BLaER1 treated with 17β-estradiol and CSF1 and Interleukin-3, amounts not matched to agents 10 nM and 100 nM (cell line): ENCODE measurements at regions not wholly inside any gene's neighbourhood (a gene's known extent, or its start where the extent isn't known, plus 50 kb on each side); places are given as distances from the start of the nearest gene placed in this dataset.

Experiments
- H3K27ac ChIP-seq, 11 experiments: shearing (Covaris generic); formaldehyde crosslinking; 2 replicates each; pipeline ENCODE4 v1.8.1; 2022
- H3K27me3 ChIP-seq, 11 experiments: shearing (Covaris generic); formaldehyde crosslinking; 2 replicates each; pipeline ENCODE4 v1.8.1; 2022
- H3K36me3 ChIP-seq, 11 experiments: shearing (Covaris generic); formaldehyde crosslinking; 2 replicates each; pipeline ENCODE4 v1.8.1; 2022
- H3K4me1 ChIP-seq, 10 experiments: shearing (Covaris generic); formaldehyde crosslinking; 2 replicates each; pipeline ENCODE4 v1.8.1; 2022
- H3K4me2 ChIP-seq, 11 experiments: shearing (Covaris generic); formaldehyde crosslinking; 2 replicates each; pipeline ENCODE4 v1.8.1; 2022
- H3K4me3 ChIP-seq, 10 experiments: shearing (Covaris generic); formaldehyde crosslinking; 2 replicates each; pipeline ENCODE4 v1.8.1; 2022
- H3K9ac ChIP-seq, 11 experiments: shearing (Covaris generic); formaldehyde crosslinking; 2 replicates each; pipeline ENCODE4 v1.8.1; 2022
- H3K9me3 ChIP-seq, 11 experiments: shearing (Covaris generic); formaldehyde crosslinking; replicated peaks in 1 of 11; 2 replicates each; pipeline ENCODE4 v1.8.1; 2022
- H4K20me1 ChIP-seq, 11 experiments: shearing (Covaris generic); formaldehyde crosslinking; 2 replicates each; pipeline ENCODE4 v1.8.1; 2022
- Cebpa-rat ChIP-seq, 11 experiments: shearing (Covaris generic); IDR thresholded peaks; 2 replicates each; pipeline ENCODE4 v1.8.1; 2022

GRCh38 chr20:22679197-22679596 is 94.8 kb upstream of the FOXA2 start:
- no peak for TF ChIP-seq Cebpa-rat (IDR thresholded peaks at IDR 0.05)
- no peak overlapping the region for H3K4me2 ChIP-seq
- no peak overlapping the region for H3K9ac ChIP-seq
- H3K4me3 ChIP-seq = no peak overlapping the region
- peaks cover 13 to 23% (median 17%) of the 10 kb centered on the region in 11 experiments for H3K9me3 ChIP-seq
- peaks cover 45 to 60% (median 56%) of the 10 kb centered on the region in 10 experiments for H3K4me1 ChIP-seq
- H3K36me3 ChIP-seq = peaks cover 15 to 37% (median 31%) of the 10 kb centered on the region in 11 experiments
- H3K27me3 ChIP-seq = no peaks in the 10 kb centered on the region
- H3K27ac ChIP-seq = no peak overlapping the region
- peaks cover 0 to 7% (median 0%) of the 10 kb centered on the region in 11 experiments; a peak in 2 of 22 replicates for H4K20me1 ChIP-seq

- peaks cover 13 to 23% (median 17%) of the 10 kb centered on the region in 11 experiments for H3K9me3 ChIP-seq
- H3K36me3 ChIP-seq = peaks cover 15 to 37% (median 31%) of the 10 kb centered on the region in 11 experiments
- H3K4me3 ChIP-seq = no peak overlapping the region
- H3K9ac ChIP-seq = no peak overlapping the region
- no peaks in the 10 kb centered on the region for H3K27me3 ChIP-seq
- H4K20me1 ChIP-seq = peaks cover 0 to 7% (median 0%) of the 10 kb centered on the region in 11 experiments; a peak in 2 of 22 replicates
- no peak for TF ChIP-seq Cebpa-rat (IDR thresholded peaks at IDR 0.05)
- no peak overlapping the region for H3K4me2 ChIP-seq
- no peak overlapping the region for H3K27ac ChIP-seq
- H3K4me1 ChIP-seq = peaks cover 54 to 67% (median 63%) of the 10 kb centered on the region in 10 experiments
Observed at GRCh38 chr20:22680031-22680740, 95.8 kb upstream of the FOXA2 start.

GRCh38 chr20:22681591-22682248 is 97.3 kb upstream of the FOXA2 start:
- H3K4me3 ChIP-seq = no peak overlapping the region
- H3K27ac ChIP-seq = peak overlapping the region in 1 of 11 experiments; percentile 99; a peak in 2 of 22 replicates
- peaks cover 0 to 7% (median 0%) of the 10 kb centered on the region in 11 experiments; a peak in 2 of 22 replicates for H4K20me1 ChIP-seq
- H3K27me3 ChIP-seq = no peaks in the 10 kb centered on the region
- peaks cover 13 to 23% (median 17%) of the 10 kb centered on the region in 11 experiments for H3K9me3 ChIP-seq
- no peak for TF ChIP-seq Cebpa-rat (IDR thresholded peaks at IDR 0.05)
- no peak overlapping the region for H3K9ac ChIP-seq
- peaks cover 57 to 66% (median 62%) of the 10 kb centered on the region in 10 experiments for H3K4me1 ChIP-seq
- H3K36me3 ChIP-seq = peaks cover 15 to 37% (median 31%) of the 10 kb centered on the region in 11 experiments
- peak overlapping the region; percentile 29 to 97 (median 90); a peak in 21 of 22 replicates for H3K4me2 ChIP-seq

- H3K9me3 ChIP-seq = peaks cover 13 to 23% (median 17%) of the 10 kb centered on the region in 11 experiments
- H3K4me1 ChIP-seq = peaks cover 55 to 63% (median 57%) of the 10 kb centered on the region in 10 experiments
- H3K4me3 ChIP-seq = no peak overlapping the region
- H3K4me2 ChIP-seq = peak overlapping the region; percentile 10 to 97 (median 90); a peak in 20 of 22 replicates
- H3K27ac ChIP-seq = peak overlapping the region in 4 of 11 experiments; percentile 97 to 100 (median 99); a peak in 6 of 22 replicates
- H3K36me3 ChIP-seq = peaks cover 15 to 34% (median 30%) of the 10 kb centered on the region in 11 experiments
- peak overlapping the region in 2 of 11 experiments; percentile 13 to 92; a peak in 2 of 22 replicates for H3K9ac ChIP-seq
- TF ChIP-seq Cebpa-rat (IDR thresholded peaks at IDR 0.05) = no peak
- H4K20me1 ChIP-seq = peaks cover 0 to 7% (median 0%) of the 10 kb centered on the region in 11 experiments; a peak in 2 of 22 replicates
- no peaks in the 10 kb centered on the region for H3K27me3 ChIP-seq
Observed at GRCh38 chr20:22682381-22682780, 98.0 kb upstream of the FOXA2 start.

- Histone ChIP-seq H4K20me1 (peaks cover 0 to 7% (median 0%) of the 10 kb centered on the region in 11 experiments; a peak in 1 of 22 replicates), H3K9ac (peak overlapping the region; percentile 62 to 97 (median 86); a peak in 21 of 22 replicates), H3K4me2 (peak overlapping the region; percentile 72 to 97 (median 90)), H3K27ac (peak overlapping the region; percentile 8 to 100 (median 93); a peak in 21 of 22 replicates), H3K27me3 (no peaks in the 10 kb centered on the region), H3K9me3 (peaks cover 3 to 12% (median 7%) of the 10 kb centered on the region in 11 experiments; a peak in 21 of 22 replicates), H3K4me1 (peaks cover 64 to 81% (median 72%) of the 10 kb centered on the region in 10 experiments), H3K4me3 (peak overlapping the region; percentile 9 to 70 (median 62); a peak in 18 of 20 replicates), H3K36me3 (peaks cover 2 to 15% (median 13%) of the 10 kb centered on the region in 11 experiments; a peak in 21 of 22 replicates)
- TF ChIP-seq Cebpa-rat (IDR thresholded peaks at IDR 0.05) = no peak
Observed at GRCh38 chr20:22684072-22684762, 99.8 kb upstream of the FOXA2 start.

- Histone ChIP-seq H3K4me2 (peak overlapping the region; percentile 72 to 97 (median 90)), H3K4me1 (peaks cover 71 to 88% (median 78%) of the 10 kb centered on the region in 10 experiments), H4K20me1 (peaks cover 0 to 7% (median 0%) of the 10 kb centered on the region in 11 experiments; a peak in 1 of 22 replicates), H3K36me3 (peaks cover 0 to 8% (median 6%) of the 10 kb centered on the region in 11 experiments; a peak in 14 of 22 replicates), H3K9ac (peak overlapping the region; percentile 62 to 97 (median 86); a peak in 21 of 22 replicates), H3K27ac (peak overlapping the region in 10 of 11 experiments; percentile 68 to 100 (median 94); a peak in 21 of 22 replicates), H3K4me3 (peak overlapping the region; percentile 9 to 70 (median 62); a peak in 18 of 20 replicates), H3K9me3 (peaks cover 0 to 6% (median under 1%) of the 10 kb centered on the region in 11 experiments; a peak in 4 of 22 replicates), H3K27me3 (no peaks in the 10 kb centered on the region)
- TF ChIP-seq Cebpa-rat (IDR thresholded peaks at IDR 0.05) = peak in 1 of 11 experiments; percentile 52; a peak in 1 of 22 replicates
Observed at GRCh38 chr20:22684763-22685443, 100.5 kb upstream of the FOXA2 start.

GRCh38 chr20:22686097-22686496 is 101.7 kb upstream of the FOXA2 start:
- Histone ChIP-seq H3K4me2 (peak overlapping the region; percentile 49 to 97 (median 90); a peak in 21 of 22 replicates), H3K9ac (0 out of 22 replicates have a peak overlapping the region, but pooled peaks of 1 of the 11 experiments have one; percentile 97), H4K20me1 (peaks cover 0 to 7% (median 0%) of the 10 kb centered on the region in 11 experiments; a peak in 1 of 22 replicates), H3K27ac (peak overlapping the region in 9 of 11 experiments; percentile 21 to 100 (median 96); a peak in 17 of 22 replicates), H3K27me3 (no peaks in the 10 kb centered on the region), H3K4me1 (peaks cover 69 to 94% (median 83%) of the 10 kb centered on the region in 10 experiments), H3K36me3 (no peaks in the 10 kb centered on the region), H3K4me3 (no peak overlapping the region), H3K9me3 (peaks cover 0 to 3% (median 0%) of the 10 kb centered on the region in 11 experiments; a peak in 1 of 22 replicates)
- TF ChIP-seq Cebpa-rat (IDR thresholded peaks at IDR 0.05) = no peak
